GM12891 (cell line): ENCODE measurements at regions not wholly inside any gene's neighbourhood (a gene's known extent, or its start where the extent isn't known, plus 50 kb on each side); places are given as distances from the start of the nearest gene placed in this dataset.

Experiments
- PAX5 ChIP-seq: IDR thresholded peaks from 2 replicates; pipeline ENCODE4 v1.6.1; 2011; ENCODE audit warnings: low read length, moderate library complexity, mild to moderate bottlenecking; ENCODE audit not compliant: insufficient read depth, severe bottlenecking
- POLR2A ChIP-seq: IDR thresholded peaks from 2 replicates; pipeline ENCODE4 v1.6.1; 2011; ENCODE audit warnings: low read depth, low read length, control low read depth
- POLR2AphosphoS5 ChIP-seq: IDR thresholded peaks from 2 replicates; pipeline ENCODE4 v1.6.1; 2011; ENCODE audit warnings: low read depth, low read length, control low read depth
- POU2F2 ChIP-seq: IDR thresholded peaks from 2 replicates; pipeline ENCODE4 v1.6.1; 2011; ENCODE audit warnings: low read depth, mild to moderate bottlenecking, control low read depth, low read length, moderate library complexity
- SPI1 ChIP-seq: IDR thresholded peaks from 2 replicates; pipeline ENCODE4 v1.6.1; 2011; ENCODE audit warnings: low read depth, low read length, control low read depth
- TAF1 ChIP-seq: IDR thresholded peaks from 2 replicates; pipeline ENCODE4 v1.6.1; 2011; ENCODE audit warnings: low read depth, low read length, control low read depth

DNA sequence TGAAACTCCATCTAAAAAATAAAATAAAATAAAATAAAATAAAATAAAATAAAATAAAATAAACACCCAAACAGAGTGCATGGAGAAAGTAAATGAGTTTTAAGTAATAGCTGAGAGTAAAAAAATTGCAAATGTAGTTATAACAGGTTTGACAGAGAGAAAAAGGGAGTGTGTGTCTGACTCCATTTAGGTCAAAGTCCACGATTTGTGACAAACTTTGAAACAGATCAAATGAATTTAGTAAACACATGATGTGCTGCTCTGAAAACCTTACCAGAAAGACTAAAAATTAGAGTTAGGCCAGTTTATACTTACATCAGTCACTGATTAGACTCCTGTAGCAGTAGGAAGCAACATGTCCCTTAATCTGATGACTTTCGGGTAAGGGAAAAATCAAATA, 346.6 kb downstream of the PARP8 start:
- TF ChIP-seq POLR2A: no peak
- no peak for TF ChIP-seq POLR2AphosphoS5
- TF ChIP-seq TAF1: no peak
- TF ChIP-seq SPI1: no peak
- TF ChIP-seq PAX5: no peak
- no peak for TF ChIP-seq POU2F2
